HEK293 (cell line): ENCODE measurements at regions not wholly inside any gene's neighbourhood (a gene's known extent, or its start where the extent isn't known, plus 50 kb on each side); places are given as distances from the start of the nearest gene placed in this dataset.

Source experiments
- CTCF ChIA-PET: fragments of 350-600 bp; formaldehyde crosslinking; extraction: SDS; loops from one replicate; lab custom pipeline; 2021; ENCODE audit warnings: antibody characterized with exemption; lab: Yijun Ruan, JAX
- POLR2A ChIA-PET: fragments of 300-600 bp; formaldehyde crosslinking; extraction: SDS; loops from one replicate; lab custom pipeline; 2020; ENCODE audit warnings: antibody characterized with exemption, inconsistent platforms; lab: Yijun Ruan, JAX
- H3K27ac ChIP-seq: fragments of 200-500 bp; sonication (Bioruptor generic); 2 replicates; pipeline ENCODE4 v1.5.1; 2014; ENCODE audit warnings: low read depth, low read length, control low read depth, inconsistent platforms; ENCODE audit errors: extremely low read depth
- H3K36me3 ChIP-seq, 2 experiments: fragments of 200-500 bp in 1 of 2; sonication (Bioruptor generic) in 1 of 2; 1 replicate in 1 of 2; 2 replicates in 1 of 2; pipeline ENCODE4 v1.5.1; 2014 to 2017; ENCODE audit warnings: inconsistent platforms in 2 of 2, low read length in 2 of 2; ENCODE audit not compliant: control insufficient read depth in 2 of 2, insufficient read depth in 1 of 2
- H3K4me1 ChIP-seq: fragments of 200-500 bp; sonication (Bioruptor generic); 2 replicates; pipeline ENCODE4 v1.5.1; 2014; ENCODE audit warnings: mild to moderate bottlenecking, low read length, inconsistent platforms; ENCODE audit not compliant: control insufficient read depth, insufficient read depth
- H3K4me3 ChIP-seq: 2 replicates; pipeline ENCODE4 v1.5.1; 2011; ENCODE audit warnings: low read depth, mild to moderate bottlenecking, control low read depth, low read length, moderate library complexity
- H3K9me3 ChIP-seq: fragments of 200-500 bp; sonication (Bioruptor generic); 2 replicates; pipeline ENCODE4 v1.5.1; 2014; ENCODE audit warnings: low read depth, low read length, inconsistent platforms; ENCODE audit not compliant: control insufficient read depth, insufficient read depth
- BCL11A ChIP-seq: fragments of 450-650 bp; formaldehyde crosslinking; IDR thresholded peaks from 2 replicates; pipeline ENCODE4 v1.5.1; 2016; ENCODE audit warnings: low read depth, missing biosample characterization, missing genetic modification characterization
- EGR2 ChIP-seq: fragments of 450-650 bp; formaldehyde crosslinking; IDR thresholded peaks from 2 replicates; pipeline ENCODE4 v1.5.1; 2016; ENCODE audit warnings: low read depth, missing biosample characterization, missing genetic modification characterization
- KLF9 ChIP-seq: fragments of 450-650 bp; formaldehyde crosslinking; IDR thresholded peaks from 2 replicates; pipeline ENCODE4 v1.5.1; 2016; ENCODE audit warnings: missing biosample characterization, missing genetic modification characterization, low read depth
- TCF7L2 ChIP-seq: IDR thresholded peaks from 2 replicates; pipeline ENCODE4 v1.6.1; 2011; ENCODE audit warnings: low read depth, mild to moderate bottlenecking, inconsistent platforms, low read length, moderate library complexity, borderline replicate concordance
- ZBTB20 ChIP-seq: fragments of 450-650 bp; formaldehyde crosslinking; IDR thresholded peaks from 2 replicates; pipeline ENCODE4 v1.5.1; 2016; ENCODE audit warnings: missing biosample characterization, missing genetic modification characterization
- ZNF138 ChIP-seq: fragments of 450-650 bp; formaldehyde crosslinking; IDR thresholded peaks from 2 replicates; pipeline ENCODE4 v1.5.1; 2016; ENCODE audit warnings: missing biosample characterization, missing genetic modification characterization, borderline replicate concordance
- ZNF19 ChIP-seq: fragments of 450-650 bp; formaldehyde crosslinking; IDR thresholded peaks from 2 replicates; pipeline ENCODE4; 2016; ENCODE audit warnings: missing biosample characterization, missing genetic modification characterization, low read depth
- ZNF214 ChIP-seq: fragments of 450-650 bp; formaldehyde crosslinking; IDR thresholded peaks from 2 replicates; pipeline ENCODE4 v1.5.1; 2017; ENCODE audit warnings: missing biosample characterization, mild to moderate bottlenecking, missing genetic modification characterization, borderline replicate concordance
- ZNF433 ChIP-seq: fragments of 450-650 bp; formaldehyde crosslinking; IDR thresholded peaks from 2 replicates; pipeline ENCODE4 v1.5.1; 2016; ENCODE audit warnings: missing biosample characterization, missing genetic modification characterization, low read depth
- ZNF514 ChIP-seq: fragments of 450-650 bp; formaldehyde crosslinking; IDR thresholded peaks from 2 replicates; pipeline ENCODE4 v1.5.1; 2016; ENCODE audit warnings: missing biosample characterization, missing genetic modification characterization
- ZNF560 ChIP-seq: fragments of 450-650 bp; formaldehyde crosslinking; IDR thresholded peaks from 2 replicates; pipeline ENCODE4 v1.5.1; 2017; ENCODE audit warnings: missing biosample characterization, missing genetic modification characterization, borderline replicate concordance
- ZNF670 ChIP-seq: fragments of 450-650 bp; formaldehyde crosslinking; IDR thresholded peaks from 2 replicates; pipeline ENCODE4 v1.5.1; 2016; ENCODE audit warnings: missing biosample characterization, missing genetic modification characterization, low read depth
- ZNF747 ChIP-seq: fragments of 450-650 bp; formaldehyde crosslinking; IDR thresholded peaks from 2 replicates; pipeline ENCODE4 v1.5.1; 2016; ENCODE audit warnings: missing biosample characterization, missing genetic modification characterization
- TF ChIP-seq, protein P1 (sequence below): fragments of 450-650 bp; formaldehyde crosslinking; IDR thresholded peaks from 2 replicates; pipeline ENCODE4 v1.5.1; 2016; ENCODE audit warnings: missing biosample characterization, missing genetic modification characterization
- TF ChIP-seq, protein P2 (sequence below): fragments of 450-650 bp; formaldehyde crosslinking; IDR thresholded peaks from 2 replicates; pipeline ENCODE4 v1.5.1; 2017; ENCODE audit warnings: missing biosample characterization, missing genetic modification characterization
- TF ChIP-seq, protein P3 (sequence below): IDR thresholded peaks from 2 replicates; pipeline ENCODE4 v1.6.1; 2011; ENCODE audit warnings: mild to moderate bottlenecking, low read depth, low read length, borderline replicate concordance
- TF ChIP-seq, protein P4 (sequence below): fragments of 450-650 bp; formaldehyde crosslinking; IDR thresholded peaks from 2 replicates; pipeline ENCODE4 v1.5.1; 2016; ENCODE audit warnings: missing biosample characterization, missing genetic modification characterization
- TF ChIP-seq, protein P5 (sequence below): fragments of 450-650 bp; formaldehyde crosslinking; IDR thresholded peaks from 2 replicates; pipeline ENCODE4 v1.5.1; 2016; ENCODE audit warnings: missing biosample characterization, missing genetic modification characterization
- TF ChIP-seq, protein P6 (sequence below): fragments of 450-650 bp; formaldehyde crosslinking; IDR thresholded peaks from 2 replicates; pipeline ENCODE4 v1.5.1; 2016; ENCODE audit warnings: missing biosample characterization, missing genetic modification characterization

DNA sequence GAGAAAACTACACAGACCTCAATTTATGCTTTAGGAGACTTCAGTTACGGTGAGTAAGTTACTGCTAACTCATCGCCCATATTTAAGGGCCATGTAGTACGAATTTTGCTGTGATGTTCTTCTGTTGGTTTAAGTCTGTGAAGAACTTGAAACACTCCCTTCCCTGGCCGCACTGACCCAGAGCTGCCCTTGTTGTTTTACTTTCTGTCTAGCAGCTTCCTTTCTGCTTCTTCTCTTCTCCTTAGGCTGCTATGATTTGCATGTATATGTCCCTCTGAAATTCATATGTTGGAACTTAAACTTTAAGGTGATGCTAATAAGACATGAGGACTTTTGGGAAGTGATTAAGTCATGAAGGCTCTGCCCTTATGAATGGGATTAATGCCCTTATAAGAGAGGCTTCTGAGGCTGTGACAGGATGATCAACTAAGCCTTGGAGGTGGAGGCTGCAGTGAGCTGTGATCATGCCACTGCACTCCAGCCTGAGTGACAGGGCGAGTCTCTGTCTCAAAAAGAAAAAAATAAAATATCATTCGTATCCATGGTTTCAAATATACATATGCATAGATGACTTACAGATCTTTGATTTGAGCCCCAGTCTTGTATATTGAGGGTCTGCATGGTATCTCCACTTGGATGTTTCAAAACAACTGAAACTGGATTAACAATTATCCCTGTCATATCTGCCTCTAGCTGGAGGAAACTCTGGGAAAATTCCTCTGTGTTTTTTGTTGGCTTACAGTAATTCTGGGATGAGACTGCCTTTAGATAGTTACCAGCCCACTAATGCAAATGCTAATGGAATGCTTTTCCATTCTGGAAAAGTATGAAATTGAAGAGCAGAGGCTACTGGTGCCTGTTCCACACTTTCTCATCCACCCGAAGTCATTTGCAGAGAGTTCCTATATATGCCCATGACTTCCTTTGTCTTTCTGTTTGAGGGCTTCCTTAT lies 263.4 kb upstream of the ACTBL2 start:
- no peaks in the 10 kb centered on the region for H3K36me3 ChIP-seq
- H3K9me3 ChIP-seq, result no peaks in the 10 kb centered on the region
- no peak overlapping the region for H3K4me3 ChIP-seq
- ChIA-PET CTCF (interaction anchor here (1.2 kb wide), 1 partner anchor 96 kb away, joined by 3 read pairs; no protein-coding TSS in a partner anchor), POLR2A (no interaction called here)
- H3K27ac ChIP-seq, result no peak overlapping the region
- H3K4me1 ChIP-seq, result no peaks in the 10 kb centered on the region
- TF ChIP-seq, protein P1, sequence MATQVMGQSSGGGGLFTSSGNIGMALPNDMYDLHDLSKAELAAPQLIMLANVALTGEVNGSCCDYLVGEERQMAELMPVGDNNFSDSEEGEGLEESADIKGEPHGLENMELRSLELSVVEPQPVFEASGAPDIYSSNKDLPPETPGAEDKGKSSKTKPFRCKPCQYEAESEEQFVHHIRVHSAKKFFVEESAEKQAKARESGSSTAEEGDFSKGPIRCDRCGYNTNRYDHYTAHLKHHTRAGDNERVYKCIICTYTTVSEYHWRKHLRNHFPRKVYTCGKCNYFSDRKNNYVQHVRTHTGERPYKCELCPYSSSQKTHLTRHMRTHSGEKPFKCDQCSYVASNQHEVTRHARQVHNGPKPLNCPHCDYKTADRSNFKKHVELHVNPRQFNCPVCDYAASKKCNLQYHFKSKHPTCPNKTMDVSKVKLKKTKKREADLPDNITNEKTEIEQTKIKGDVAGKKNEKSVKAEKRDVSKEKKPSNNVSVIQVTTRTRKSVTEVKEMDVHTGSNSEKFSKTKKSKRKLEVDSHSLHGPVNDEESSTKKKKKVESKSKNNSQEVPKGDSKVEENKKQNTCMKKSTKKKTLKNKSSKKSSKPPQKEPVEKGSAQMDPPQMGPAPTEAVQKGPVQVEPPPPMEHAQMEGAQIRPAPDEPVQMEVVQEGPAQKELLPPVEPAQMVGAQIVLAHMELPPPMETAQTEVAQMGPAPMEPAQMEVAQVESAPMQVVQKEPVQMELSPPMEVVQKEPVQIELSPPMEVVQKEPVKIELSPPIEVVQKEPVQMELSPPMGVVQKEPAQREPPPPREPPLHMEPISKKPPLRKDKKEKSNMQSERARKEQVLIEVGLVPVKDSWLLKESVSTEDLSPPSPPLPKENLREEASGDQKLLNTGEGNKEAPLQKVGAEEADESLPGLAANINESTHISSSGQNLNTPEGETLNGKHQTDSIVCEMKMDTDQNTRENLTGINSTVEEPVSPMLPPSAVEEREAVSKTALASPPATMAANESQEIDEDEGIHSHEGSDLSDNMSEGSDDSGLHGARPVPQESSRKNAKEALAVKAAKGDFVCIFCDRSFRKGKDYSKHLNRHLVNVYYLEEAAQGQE (tag by site-specific recombination), result no peak
- TF ChIP-seq ZNF560 (tag by site-specific recombination), result no peak

DNA sequence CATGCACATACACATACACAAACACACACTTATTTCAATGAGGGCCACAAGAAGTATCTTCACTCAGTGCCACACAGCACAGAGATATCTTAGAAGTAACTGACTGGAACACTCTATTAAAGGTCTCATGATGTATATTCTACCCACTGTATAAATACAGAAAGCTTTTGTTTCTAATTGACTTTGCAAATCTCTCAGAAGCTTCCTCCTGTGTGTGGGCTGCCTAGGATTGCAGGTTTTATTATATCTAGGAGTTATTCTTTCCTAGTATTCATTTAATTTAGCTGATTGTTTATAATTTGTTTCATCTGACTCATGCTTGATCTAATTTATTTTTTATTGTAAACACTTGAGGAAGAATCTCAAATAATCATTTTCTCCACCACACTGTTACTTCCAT lies 262.4 kb upstream of the ACTBL2 start:
- POLR2A ChIA-PET, result no interaction called here
- no peak overlapping the region for H3K4me3 ChIP-seq

DNA sequence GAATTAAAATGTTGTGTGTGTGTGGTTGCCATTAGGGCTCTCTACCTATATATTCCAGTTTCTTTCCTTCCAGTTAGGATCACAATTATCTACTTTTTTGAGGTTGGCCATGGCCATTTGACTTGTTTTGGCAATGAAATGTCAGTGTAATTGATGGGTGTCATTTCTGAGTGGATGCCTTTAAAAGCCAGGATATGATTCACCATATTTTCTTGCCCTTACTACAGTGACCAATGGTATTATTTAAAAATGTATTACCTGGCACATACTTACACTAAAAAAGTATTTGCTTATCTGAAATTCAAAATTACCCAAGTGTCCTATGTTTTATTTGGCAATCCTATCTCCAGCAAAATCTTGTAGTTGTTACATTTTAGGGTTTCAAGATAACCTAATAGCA lies 258.7 kb upstream of the ACTBL2 start:
- H3K4me3 ChIP-seq, result no peak overlapping the region
- POLR2A ChIA-PET, result no interaction called here
- no peaks in the 10 kb centered on the region for H3K4me1 ChIP-seq
- CTCF ChIA-PET, result no interaction called here
- no peaks in the 10 kb centered on the region for H3K36me3 ChIP-seq
- no peak overlapping the region for H3K27ac ChIP-seq
- H3K9me3 ChIP-seq, result no peaks in the 10 kb centered on the region
- TF ChIP-seq, protein P2, sequence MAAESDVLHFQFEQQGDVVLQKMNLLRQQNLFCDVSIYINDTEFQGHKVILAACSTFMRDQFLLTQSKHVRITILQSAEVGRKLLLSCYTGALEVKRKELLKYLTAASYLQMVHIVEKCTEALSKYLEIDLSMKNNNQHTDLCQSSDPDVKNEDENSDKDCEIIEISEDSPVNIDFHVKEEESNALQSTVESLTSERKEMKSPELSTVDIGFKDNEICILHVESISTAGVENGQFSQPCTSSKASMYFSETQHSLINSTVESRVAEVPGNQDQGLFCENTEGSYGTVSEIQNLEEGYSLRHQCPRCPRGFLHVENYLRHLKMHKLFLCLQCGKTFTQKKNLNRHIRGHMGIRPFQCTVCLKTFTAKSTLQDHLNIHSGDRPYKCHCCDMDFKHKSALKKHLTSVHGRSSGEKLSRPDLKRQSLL, result no peak
- TF ChIP-seq TCF7L2, result no peak
- TF ChIP-seq ZBTB20 (tag by site-specific recombination), result no peak
- TF ChIP-seq ZNF747, result no peak
- no peak for TF ChIP-seq ZNF138 (tag by site-specific recombination)
- no peak for TF ChIP-seq ZNF214 (tag by site-specific recombination)
- TF ChIP-seq KLF9 (tag by site-specific recombination), result no peak
- TF ChIP-seq, protein P3, sequence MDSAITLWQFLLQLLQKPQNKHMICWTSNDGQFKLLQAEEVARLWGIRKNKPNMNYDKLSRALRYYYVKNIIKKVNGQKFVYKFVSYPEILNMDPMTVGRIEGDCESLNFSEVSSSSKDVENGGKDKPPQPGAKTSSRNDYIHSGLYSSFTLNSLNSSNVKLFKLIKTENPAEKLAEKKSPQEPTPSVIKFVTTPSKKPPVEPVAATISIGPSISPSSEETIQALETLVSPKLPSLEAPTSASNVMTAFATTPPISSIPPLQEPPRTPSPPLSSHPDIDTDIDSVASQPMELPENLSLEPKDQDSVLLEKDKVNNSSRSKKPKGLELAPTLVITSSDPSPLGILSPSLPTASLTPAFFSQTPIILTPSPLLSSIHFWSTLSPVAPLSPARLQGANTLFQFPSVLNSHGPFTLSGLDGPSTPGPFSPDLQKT, result no peak
- no peak for TF ChIP-seq ZNF670 (tag by site-specific recombination)

More for the DNA sequence above, 262.4 kb upstream of the ACTBL2 start:
- CTCF ChIA-PET, result interaction anchor here (1.2 kb wide), 1 partner anchor 95 kb away, joined by 3 read pairs; no protein-coding TSS in a partner anchor
- no peaks in the 10 kb centered on the region for H3K9me3 ChIP-seq
- H3K4me1 ChIP-seq, result no peaks in the 10 kb centered on the region
- no peaks in the 10 kb centered on the region for H3K36me3 ChIP-seq
- TF ChIP-seq EGR2 (tag by site-specific recombination) (no peak), ZNF433 (tag by site-specific recombination) (no peak), ZNF19 (tag by site-specific recombination) (no peak), BCL11A (tag by site-specific recombination) (no peak), ZNF514 (tag by site-specific recombination) (no peak)
- TF ChIP-seq, protein P4, sequence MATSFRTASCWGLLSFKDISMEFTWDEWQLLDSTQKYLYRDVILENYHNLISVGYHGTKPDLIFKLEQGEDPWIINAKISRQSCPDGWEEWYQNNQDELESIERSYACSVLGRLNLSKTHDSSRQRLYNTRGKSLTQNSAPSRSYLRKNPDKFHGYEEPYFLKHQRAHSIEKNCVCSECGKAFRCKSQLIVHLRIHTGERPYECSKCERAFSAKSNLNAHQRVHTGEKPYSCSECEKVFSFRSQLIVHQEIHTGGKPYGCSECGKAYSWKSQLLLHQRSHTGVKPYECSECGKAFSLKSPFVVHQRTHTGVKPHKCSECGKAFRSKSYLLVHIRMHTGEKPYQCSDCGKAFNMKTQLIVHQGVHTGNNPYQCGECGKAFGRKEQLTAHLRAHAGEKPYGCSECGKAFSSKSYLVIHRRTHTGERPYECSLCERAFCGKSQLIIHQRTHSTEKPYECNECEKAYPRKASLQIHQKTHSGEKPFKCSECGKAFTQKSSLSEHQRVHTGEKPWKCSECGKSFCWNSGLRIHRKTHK, result no peak
- TF ChIP-seq, protein P5, sequence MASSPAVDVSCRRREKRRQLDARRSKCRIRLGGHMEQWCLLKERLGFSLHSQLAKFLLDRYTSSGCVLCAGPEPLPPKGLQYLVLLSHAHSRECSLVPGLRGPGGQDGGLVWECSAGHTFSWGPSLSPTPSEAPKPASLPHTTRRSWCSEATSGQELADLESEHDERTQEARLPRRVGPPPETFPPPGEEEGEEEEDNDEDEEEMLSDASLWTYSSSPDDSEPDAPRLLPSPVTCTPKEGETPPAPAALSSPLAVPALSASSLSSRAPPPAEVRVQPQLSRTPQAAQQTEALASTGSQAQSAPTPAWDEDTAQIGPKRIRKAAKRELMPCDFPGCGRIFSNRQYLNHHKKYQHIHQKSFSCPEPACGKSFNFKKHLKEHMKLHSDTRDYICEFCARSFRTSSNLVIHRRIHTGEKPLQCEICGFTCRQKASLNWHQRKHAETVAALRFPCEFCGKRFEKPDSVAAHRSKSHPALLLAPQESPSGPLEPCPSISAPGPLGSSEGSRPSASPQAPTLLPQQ (tag by site-specific recombination), result no peak
- TF ChIP-seq, protein P6, sequence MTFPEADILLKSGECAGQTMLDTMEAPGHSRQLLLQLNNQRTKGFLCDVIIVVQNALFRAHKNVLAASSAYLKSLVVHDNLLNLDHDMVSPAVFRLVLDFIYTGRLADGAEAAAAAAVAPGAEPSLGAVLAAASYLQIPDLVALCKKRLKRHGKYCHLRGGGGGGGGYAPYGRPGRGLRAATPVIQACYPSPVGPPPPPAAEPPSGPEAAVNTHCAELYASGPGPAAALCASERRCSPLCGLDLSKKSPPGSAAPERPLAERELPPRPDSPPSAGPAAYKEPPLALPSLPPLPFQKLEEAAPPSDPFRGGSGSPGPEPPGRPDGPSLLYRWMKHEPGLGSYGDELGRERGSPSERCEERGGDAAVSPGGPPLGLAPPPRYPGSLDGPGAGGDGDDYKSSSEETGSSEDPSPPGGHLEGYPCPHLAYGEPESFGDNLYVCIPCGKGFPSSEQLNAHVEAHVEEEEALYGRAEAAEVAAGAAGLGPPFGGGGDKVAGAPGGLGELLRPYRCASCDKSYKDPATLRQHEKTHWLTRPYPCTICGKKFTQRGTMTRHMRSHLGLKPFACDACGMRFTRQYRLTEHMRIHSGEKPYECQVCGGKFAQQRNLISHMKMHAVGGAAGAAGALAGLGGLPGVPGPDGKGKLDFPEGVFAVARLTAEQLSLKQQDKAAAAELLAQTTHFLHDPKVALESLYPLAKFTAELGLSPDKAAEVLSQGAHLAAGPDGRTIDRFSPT, result no peak
- no peak overlapping the region for H3K27ac ChIP-seq
